Muscle layer of duodenum (tissue), 2 donors: ENCODE measurements at regions not wholly inside any gene's neighbourhood (a gene's known extent, or its start where the extent isn't known, plus 50 kb on each side); places are given as distances from the start of the nearest gene placed in this dataset.

ENCODE experiments used
- H3K27ac ChIP-seq: one replicate; pipeline ENCODE4 v1.7.0; 2013; ENCODE audit warnings: mild to moderate bottlenecking, low read length
- H3K27me3 ChIP-seq: one replicate; pipeline ENCODE4 v1.7.0; 2013; ENCODE audit warnings: low read depth, mild to moderate bottlenecking, control low read depth, low read length
- H3K36me3 ChIP-seq, 2 donors: one replicate each; pipeline ENCODE4 v1.7.0; 2013; ENCODE audit warnings: low read length in 2 of 2, control low read depth in 1 of 2, mild to moderate bottlenecking in 1 of 2; ENCODE audit not compliant: insufficient read depth in 2 of 2, control insufficient read depth in 1 of 2
- H3K4me1 ChIP-seq, 2 donors: one replicate each; pipeline ENCODE4 v1.7.0; 2013; ENCODE audit warnings: low read length in 2 of 2, mild to moderate bottlenecking in 2 of 2, control low read depth in 1 of 2, moderate library complexity in 1 of 2; ENCODE audit not compliant: insufficient read depth in 2 of 2, control insufficient read depth in 1 of 2
- H3K4me3 ChIP-seq, 2 donors: one replicate each; pipeline ENCODE4 v1.7.0; 2013; ENCODE audit warnings: low read length in 2 of 2, low read depth in 1 of 2, mild to moderate bottlenecking in 1 of 2
- H3K9me3 ChIP-seq, 2 donors: one replicate each; pipeline ENCODE4 v1.7.0; 2013; ENCODE audit warnings: low read length in 2 of 2, control low read depth in 1 of 2, mild to moderate bottlenecking in 1 of 2; ENCODE audit not compliant: control insufficient read depth in 1 of 2
- donor health status: healthy.

- Histone ChIP-seq H3K27ac (no peak overlapping the region), H3K36me3 (no peaks in the 10 kb centered on the region), H3K4me1 (no peaks in the 10 kb centered on the region), H3K9me3 (no peaks in the 10 kb centered on the region), H3K4me3 (no peak overlapping the region), H3K27me3 (no peaks in the 10 kb centered on the region)
These were observed 50.6 kb downstream of the SLIT2 start for GRCh38 chr4:20302336-20302735.

- Histone ChIP-seq H3K9me3 (no peaks in the 10 kb centered on the region), H3K27me3 (no peaks in the 10 kb centered on the region), H3K36me3 (no peaks in the 10 kb centered on the region), H3K27ac (no peak overlapping the region), H3K4me3 (no peak overlapping the region), H3K4me1 (no peaks in the 10 kb centered on the region)
These were observed 54.3 kb downstream of the SLIT2 start for GRCh38 chr4:20305976-20306375.

GRCh38 chr4:20311856-20312255 is 60.2 kb downstream of the SLIT2 start:
- no peaks in the 10 kb centered on the region for H3K36me3 ChIP-seq
- no peaks in the 10 kb centered on the region for H3K27me3 ChIP-seq
- H3K4me1 ChIP-seq = no peaks in the 10 kb centered on the region
- H3K27ac ChIP-seq = no peak overlapping the region
- no peaks in the 10 kb centered on the region for H3K9me3 ChIP-seq
- H3K4me3 ChIP-seq = no peak overlapping the region

DNA sequence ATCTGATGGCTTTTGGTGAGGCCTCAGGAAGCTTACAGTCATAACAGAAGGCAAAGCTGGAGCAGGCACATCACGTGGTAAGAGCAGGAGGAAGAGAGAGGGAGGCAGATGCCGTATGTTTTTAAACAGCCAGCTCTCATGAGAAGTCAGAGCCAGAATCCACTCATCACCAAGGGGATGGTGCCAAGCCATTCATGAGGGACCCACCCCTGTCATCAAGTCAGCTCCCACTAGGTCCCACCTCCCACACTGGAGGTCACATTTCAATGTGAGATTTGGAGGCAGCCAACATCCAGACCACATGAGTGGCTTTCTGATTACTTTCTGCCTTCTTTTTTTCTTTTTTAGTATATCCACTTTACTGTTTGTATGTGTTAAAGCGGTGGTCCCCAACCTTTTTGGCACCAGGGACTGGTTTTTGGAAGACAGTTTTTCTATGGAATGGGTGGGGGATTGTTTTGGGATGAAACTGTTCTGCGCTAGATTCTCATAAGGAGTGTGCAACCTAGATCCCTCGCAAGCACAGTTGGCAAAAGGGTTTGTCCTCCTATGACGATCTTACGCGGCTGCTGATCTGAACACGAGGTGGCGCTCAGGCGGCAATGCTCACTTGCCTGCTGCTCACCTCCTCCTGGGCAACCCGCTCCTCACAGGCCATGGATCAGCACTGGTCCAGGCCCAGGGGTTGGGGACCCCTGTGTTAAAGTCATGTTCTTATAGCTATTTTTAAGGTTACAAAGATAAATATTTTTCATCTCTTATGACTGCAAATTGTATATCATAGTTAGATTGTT is 61.7 kb downstream of the SLIT2 start:
- Histone ChIP-seq H3K27ac (no peak overlapping the region), H3K36me3 (no peaks in the 10 kb centered on the region), H3K4me3 (no peak overlapping the region), H3K9me3 (no peaks in the 10 kb centered on the region), H3K27me3 (no peaks in the 10 kb centered on the region), H3K4me1 (no peaks in the 10 kb centered on the region)

GRCh38 chr4:20317424-20317985 is 65.8 kb downstream of the SLIT2 start:
- Histone ChIP-seq H3K4me3 (no peak overlapping the region), H3K27me3 (no peaks in the 10 kb centered on the region), H3K9me3 (no peaks in the 10 kb centered on the region), H3K36me3 (no peaks in the 10 kb centered on the region), H3K27ac (no peak overlapping the region), H3K4me1 (peaks cover 0 to 6% of the 10 kb centered on the region in 2 donors)

DNA sequence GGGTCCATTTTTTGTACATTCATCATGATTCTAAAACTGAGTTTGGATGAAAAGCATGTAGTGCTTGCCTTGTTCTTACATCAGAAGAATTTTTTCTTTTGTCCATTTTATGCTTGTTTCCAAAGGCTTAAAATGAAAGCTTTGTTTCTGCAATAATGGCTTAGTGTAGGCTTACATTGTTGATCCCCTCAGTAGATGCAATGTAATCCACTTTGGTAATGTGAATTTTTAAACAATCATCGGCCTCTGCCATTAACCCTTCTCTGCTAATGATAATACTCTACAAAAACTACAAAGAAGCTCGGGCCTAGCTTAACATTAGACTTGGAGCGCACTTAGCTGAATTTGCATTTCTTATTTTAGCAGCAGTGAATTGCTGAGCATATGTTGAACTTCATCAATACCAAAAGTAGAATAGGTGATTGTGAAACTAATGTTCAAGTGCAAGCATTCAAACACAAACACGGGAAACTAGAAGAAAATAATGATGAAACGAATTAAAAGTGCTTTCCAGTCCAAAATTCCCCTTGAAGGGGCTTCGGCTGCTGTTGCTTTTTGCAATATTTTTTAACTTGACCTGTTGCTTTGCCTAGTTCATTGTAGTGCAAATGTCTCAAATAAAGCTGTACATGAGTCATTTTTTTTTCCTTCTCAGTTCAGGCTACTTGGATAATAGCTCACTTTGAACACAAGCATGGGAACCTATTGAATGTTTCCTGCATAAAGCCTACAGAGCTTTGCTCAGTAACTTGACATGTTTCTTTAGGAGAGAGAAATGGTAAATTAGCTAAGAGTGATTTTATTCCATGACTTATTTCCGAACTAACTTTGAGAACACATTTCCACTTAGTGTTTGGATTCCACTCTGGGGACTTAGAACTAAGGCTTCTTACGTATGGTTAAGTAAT is 66.5 kb downstream of the SLIT2 start:
- peaks cover 0 to 6% of the 10 kb centered on the region in 2 donors for H3K4me1 ChIP-seq
- no peaks in the 10 kb centered on the region for H3K27me3 ChIP-seq
- no peaks in the 10 kb centered on the region for H3K9me3 ChIP-seq
- no peaks in the 10 kb centered on the region for H3K36me3 ChIP-seq
- no peak overlapping the region for H3K27ac ChIP-seq
- H3K4me3 ChIP-seq = no peak overlapping the region

GRCh38 chr4:20318909-20319277 is 67.2 kb downstream of the SLIT2 start:
- Histone ChIP-seq H3K4me1 (peaks cover 0 to 6% of the 10 kb centered on the region in 2 donors), H3K9me3 (no peaks in the 10 kb centered on the region), H3K27ac (no peak overlapping the region), H3K27me3 (no peaks in the 10 kb centered on the region), H3K36me3 (no peaks in the 10 kb centered on the region), H3K4me3 (no peak overlapping the region)

DNA sequence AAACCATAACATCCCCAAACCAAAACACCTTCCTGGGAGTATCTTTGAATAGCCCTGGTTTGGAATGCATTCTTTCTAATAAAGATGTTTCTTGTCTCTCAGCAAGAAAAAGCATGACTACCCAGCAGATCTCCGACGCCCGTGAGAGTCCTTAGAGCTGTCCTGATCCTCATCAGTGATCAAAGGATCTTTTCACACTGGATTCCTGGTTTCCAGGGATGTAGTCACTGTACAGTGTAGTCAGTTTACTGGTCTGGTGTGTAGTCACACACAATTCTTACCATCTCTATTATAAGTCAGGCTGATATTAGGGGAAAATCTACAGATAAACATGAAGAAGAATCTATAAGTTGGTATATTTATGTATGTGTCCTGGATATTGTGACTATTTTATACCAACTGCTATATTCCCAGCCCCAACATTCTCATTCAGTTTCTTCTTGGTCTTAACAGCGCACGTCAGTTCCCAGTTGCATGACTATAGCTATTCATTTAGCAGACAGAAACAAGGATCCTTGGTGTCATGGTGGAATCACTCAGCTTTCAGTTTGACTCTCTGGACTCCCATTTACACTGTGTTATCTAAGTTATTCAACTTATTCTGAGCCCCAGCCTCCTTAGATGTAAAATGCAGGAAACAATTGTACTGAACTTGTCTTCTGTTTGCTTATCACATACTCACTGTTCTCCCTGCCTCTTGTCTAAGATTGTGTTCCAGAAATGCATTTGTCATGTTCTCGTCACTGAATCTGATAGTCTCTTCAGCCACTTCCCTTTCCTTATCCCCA is 68.3 kb downstream of the SLIT2 start:
- Histone ChIP-seq H3K27ac (no peak overlapping the region), H3K36me3 (no peaks in the 10 kb centered on the region), H3K9me3 (no peaks in the 10 kb centered on the region), H3K4me3 (no peak overlapping the region), H3K27me3 (no peaks in the 10 kb centered on the region), H3K4me1 (peaks cover 0 to 6% of the 10 kb centered on the region in 2 donors)

DNA sequence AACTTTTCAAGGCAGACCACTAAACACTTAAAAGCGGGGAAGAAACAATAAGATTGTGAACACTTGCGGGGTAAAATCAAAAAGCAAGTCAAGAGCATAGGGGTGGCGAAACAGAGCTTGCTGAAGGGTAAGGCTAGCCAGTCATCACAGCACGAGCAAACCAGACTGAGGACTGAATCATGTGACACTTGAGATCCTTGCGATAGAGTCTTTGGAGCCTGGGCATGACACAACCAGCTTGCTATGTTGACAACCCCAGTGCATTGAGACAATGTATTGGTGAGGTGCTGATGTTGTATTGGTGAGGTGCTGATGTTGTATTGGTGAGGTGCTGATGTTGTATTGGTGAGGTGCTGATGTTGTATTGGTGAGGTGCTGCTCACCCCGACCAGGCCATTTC is 72.3 kb downstream of the SLIT2 start:
- H3K27me3 ChIP-seq = no peaks in the 10 kb centered on the region
- no peak overlapping the region for H3K4me3 ChIP-seq
- H3K36me3 ChIP-seq = no peaks in the 10 kb centered on the region
- H3K9me3 ChIP-seq = no peaks in the 10 kb centered on the region
- no peak overlapping the region for H3K27ac ChIP-seq
- peaks cover 0 to 7% of the 10 kb centered on the region in 2 donors for H3K4me1 ChIP-seq

GRCh38 chr4:20326460-20326859 is 74.8 kb downstream of the SLIT2 start:
- Histone ChIP-seq H3K27ac (no peak overlapping the region), H3K4me1 (peaks cover 0 to 5% of the 10 kb centered on the region in 2 donors), H3K36me3 (no peaks in the 10 kb centered on the region), H3K4me3 (no peak overlapping the region), H3K9me3 (no peaks in the 10 kb centered on the region), H3K27me3 (no peaks in the 10 kb centered on the region)

DNA sequence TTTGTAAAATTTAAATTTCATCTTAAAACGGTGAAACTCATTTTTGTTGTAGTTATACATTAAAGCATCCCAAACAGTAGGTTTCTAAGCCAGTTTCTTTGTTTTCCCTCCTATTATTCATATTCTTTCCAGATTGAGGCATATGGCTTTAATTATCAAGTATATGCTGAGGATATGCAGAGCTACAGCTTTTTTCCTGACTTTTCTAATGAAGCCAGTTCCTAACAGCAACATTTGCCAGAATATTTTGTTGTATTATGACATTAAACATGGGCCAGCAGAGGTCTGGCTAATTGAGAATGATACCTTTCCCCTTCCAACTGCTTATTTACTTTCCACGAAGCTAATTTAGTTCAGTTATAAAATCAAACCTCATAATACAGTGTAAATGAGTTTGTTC is 75.3 kb downstream of the SLIT2 start:
- no peak overlapping the region for H3K4me3 ChIP-seq
- no peaks in the 10 kb centered on the region for H3K9me3 ChIP-seq
- H3K36me3 ChIP-seq = no peaks in the 10 kb centered on the region
- peaks cover 0 to 5% of the 10 kb centered on the region in 2 donors for H3K4me1 ChIP-seq
- no peak overlapping the region for H3K27ac ChIP-seq
- H3K27me3 ChIP-seq = no peaks in the 10 kb centered on the region
